Spinal cord (tissue), 9 donors: ENCODE measurements at regions not wholly inside any gene's neighbourhood (a gene's known extent, or its start where the extent isn't known, plus 50 kb on each side); places are given as distances from the start of the nearest gene placed in this dataset.
"Not testable (repeated sequence)": the region's sequence is repeated elsewhere in the genome, so short reads cannot be mapped to it uniquely, and the experiment has no call there.

Experiments
- DNase-seq, 6 donors: peaks; one replicate each; pipeline versions ENCODE4 v3.0.0 to v3.0.0-alpha.2; 2013 to 2015; ENCODE audit warnings: low spot score in 6 of 6, low read depth in 4 of 6
- H3K27ac ChIP-seq: one replicate; pipeline ENCODE4 v1.5.1; 2013; ENCODE audit warnings: low read depth, low read length, control low read depth
- H3K27me3 ChIP-seq: one replicate; pipeline ENCODE4 v1.6.1; 2013; ENCODE audit warnings: low read length; ENCODE audit not compliant: control insufficient read depth, insufficient read depth
- H3K36me3 ChIP-seq: one replicate; pipeline ENCODE4 v1.6.1; 2013; ENCODE audit warnings: low read length; ENCODE audit not compliant: control insufficient read depth, insufficient read depth
- H3K4me1 ChIP-seq: one replicate; pipeline ENCODE4 v1.6.1; 2013; ENCODE audit warnings: low read length; ENCODE audit not compliant: control insufficient read depth, insufficient read depth
- H3K4me3 ChIP-seq: one replicate; pipeline ENCODE4 v1.5.1; 2013; ENCODE audit warnings: low read depth, low read length, control low read depth
- H3K9me3 ChIP-seq: one replicate; pipeline ENCODE4 v1.6.1; 2013; ENCODE audit warnings: low read length; ENCODE audit not compliant: control insufficient read depth, insufficient read depth
- WGBS: methylation state at CpG from one replicate; pipeline ENCODE4 v1.1.5; 2013; ENCODE audit warnings: missing lambda C conversion rate; ENCODE audit not compliant: insufficient coverage; 5-methylcytosine and 5-hydroxymethylcytosine counted together
- donor health status: healthy.

GRCh38 chr10:122780391-122780790, 65.3 kb downstream of the CUZD1 start:
- H3K4me1 ChIP-seq = peaks cover 4% of the 10 kb centered on the region
- H3K27ac ChIP-seq = no peak overlapping the region
- H3K9me3 ChIP-seq = no peaks in the 10 kb centered on the region
- no peaks in the 10 kb centered on the region for H3K36me3 ChIP-seq
- DNase-seq = no peak
- WGBS = 81% methylated on average over 2 of the region's 2 CpGs
- peaks cover 16% of the 10 kb centered on the region for H3K27me3 ChIP-seq
- H3K4me3 ChIP-seq = no peak overlapping the region

- Histone ChIP-seq H3K9me3 (no peaks in the 10 kb centered on the region), H3K4me1 (peaks cover 4% of the 10 kb centered on the region), H3K27ac (no peak overlapping the region), H3K36me3 (no peaks in the 10 kb centered on the region), H3K27me3 (peaks cover 17% of the 10 kb centered on the region), H3K4me3 (no peak overlapping the region)
- DNase-seq = no peak
- WGBS = 80% methylated on average over 12 of the region's 13 CpGs
These were observed 65.7 kb downstream of the CUZD1 start for GRCh38 chr10:122779924-122780323.

DNA sequence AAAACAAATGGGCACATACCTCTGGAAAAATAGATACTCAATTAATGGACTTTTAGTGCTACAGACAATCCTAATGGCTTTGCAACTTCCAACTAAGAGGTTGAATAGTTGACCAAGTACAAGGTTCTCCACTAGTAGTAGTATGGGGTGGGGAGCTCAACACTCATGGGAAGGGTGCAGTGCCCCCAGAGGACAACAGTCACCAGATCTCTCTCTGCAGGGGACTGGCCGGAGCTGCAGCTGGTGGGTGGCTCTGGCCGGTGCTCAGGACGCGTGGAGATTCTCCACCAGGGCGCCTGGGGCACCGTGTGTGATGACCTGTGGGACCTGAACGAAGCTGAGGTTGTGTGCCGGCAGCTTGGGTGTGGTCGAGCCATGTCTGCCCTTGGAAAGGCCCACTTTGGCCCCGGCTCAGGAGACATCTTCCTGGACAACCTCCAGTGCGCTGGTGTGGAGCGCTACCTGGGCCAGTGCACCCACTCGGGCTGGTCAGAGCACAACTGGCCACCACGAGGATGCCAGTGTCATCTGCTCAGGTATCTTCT, 68.1 kb downstream of the CUZD1 start:
- Histone ChIP-seq H3K4me3 (no peak overlapping the region), H3K36me3 (no peaks in the 10 kb centered on the region), H3K4me1 (peaks cover 4% of the 10 kb centered on the region), H3K27me3 (peaks cover 17% of the 10 kb centered on the region), H3K9me3 (no peaks in the 10 kb centered on the region), H3K27ac (no peak overlapping the region)
- DNase-seq = no peak
- 91% methylated on average over 14 of the region's 14 CpGs for WGBS

- DNase-seq = peak; percentile 26 to 96 (median 52)
These were observed 71.4 kb downstream of the CUZD1 start for GRCh38 chr10:122774231-122774630.

DNA sequence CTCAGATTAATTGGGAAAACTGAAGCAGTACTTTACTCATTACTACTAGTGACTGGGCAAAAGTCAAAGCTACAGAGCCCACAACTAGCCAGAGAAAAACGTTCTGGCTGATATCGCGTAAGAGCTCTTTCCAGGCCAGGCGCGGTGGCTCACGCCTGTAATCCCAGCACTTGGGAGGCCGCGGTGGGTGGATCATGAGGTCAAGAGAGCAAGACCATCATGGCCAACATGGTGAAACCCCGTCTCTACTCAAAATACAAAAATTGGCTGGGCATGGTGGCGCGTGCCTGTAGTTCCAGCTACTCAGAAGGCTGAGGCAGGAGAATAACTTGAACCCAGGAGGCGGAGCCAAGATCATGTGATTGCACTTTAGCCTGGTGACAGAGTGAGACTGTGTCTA, 71.8 kb upstream of the C10orf120 start:
- DNase-seq, H3K4me3 ChIP-seq, H3K27me3 ChIP-seq, H3K9me3 ChIP-seq, H3K36me3 ChIP-seq, H3K27ac ChIP-seq, H3K4me1 ChIP-seq: not testable (repeated sequence)
- 97% methylated on average over 11 of the region's 12 CpGs for WGBS

More at GRCh38 chr10:122774231-122774630, 71.4 kb downstream of the CUZD1 start:
- H3K9me3 ChIP-seq = no peaks in the 10 kb centered on the region
- WGBS = 8% methylated on average over 1 of the region's 2 CpGs
- H3K27ac ChIP-seq = no peak overlapping the region
- no peaks in the 10 kb centered on the region for H3K36me3 ChIP-seq
- H3K4me1 ChIP-seq = no peaks in the 10 kb centered on the region
- no peak overlapping the region for H3K4me3 ChIP-seq
- peaks cover 15% of the 10 kb centered on the region for H3K27me3 ChIP-seq

GRCh38 chr10:122768389-122768745, 68.7 kb upstream of the C10orf120 start:
- Histone ChIP-seq H3K4me3 (no peak overlapping the region), H3K27ac (no peak overlapping the region), H3K9me3 (no peaks in the 10 kb centered on the region), H3K36me3 (no peaks in the 10 kb centered on the region), H3K27me3 (peaks cover 6% of the 10 kb centered on the region), H3K4me1 (no peaks in the 10 kb centered on the region)
- no peak for DNase-seq
- WGBS = no CpG with 5 or more reads among the region's 1 CpG

DNA sequence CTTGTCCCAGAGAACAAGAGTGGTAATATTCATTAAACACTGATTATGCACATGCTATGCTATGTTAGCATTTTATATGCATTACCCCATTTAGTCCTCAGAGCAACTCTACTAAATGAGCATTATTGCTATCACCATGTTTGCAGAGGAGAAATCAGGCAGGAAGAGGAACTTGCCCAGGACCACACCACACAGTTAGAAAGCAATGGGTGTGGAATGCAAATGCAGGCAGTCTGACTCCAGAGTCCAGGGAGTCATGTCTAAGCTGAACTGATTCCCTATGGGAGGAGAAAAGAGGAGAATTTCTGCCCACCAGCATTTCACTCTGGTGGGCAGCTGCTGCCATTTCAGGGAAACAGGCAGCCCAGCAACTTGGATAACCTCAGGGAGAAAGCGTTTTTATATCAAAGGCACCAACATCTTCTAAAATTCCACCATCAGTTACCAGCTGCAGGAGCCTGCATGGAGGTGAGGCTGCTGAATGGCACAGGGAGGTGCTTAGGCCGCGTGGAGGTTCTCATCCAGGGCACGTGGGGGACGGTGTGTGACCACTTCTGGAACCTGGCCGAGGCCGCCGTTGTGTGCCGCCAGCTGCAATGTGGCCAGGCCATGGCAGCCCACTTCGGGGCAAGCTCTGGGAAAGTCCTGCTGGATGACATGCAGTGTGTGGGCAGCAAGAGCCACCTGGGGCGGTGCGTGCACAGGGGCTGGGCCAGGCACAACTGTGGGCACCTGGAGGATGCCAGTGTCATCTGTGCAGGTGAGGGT, 68.2 kb upstream of the C10orf120 start:
- Histone ChIP-seq H3K27me3 (peaks cover 6% of the 10 kb centered on the region), H3K36me3 (no peaks in the 10 kb centered on the region), H3K27ac (no peak overlapping the region), H3K4me1 (no peaks in the 10 kb centered on the region), H3K4me3 (no peak overlapping the region), H3K9me3 (peaks cover 1% of the 10 kb centered on the region)
- 89% methylated on average over 11 of the region's 12 CpGs for WGBS
- DNase-seq = no peak

GRCh38 chr10:122765412-122765811, 65.8 kb upstream of the C10orf120 start:
- peaks cover 6% of the 10 kb centered on the region for H3K27me3 ChIP-seq
- no CpG with 5 or more reads among the region's 2 CpGs for WGBS
- no peak overlapping the region for H3K4me3 ChIP-seq
- peaks cover 5% of the 10 kb centered on the region for H3K9me3 ChIP-seq
- H3K4me1 ChIP-seq = no peaks in the 10 kb centered on the region
- H3K36me3 ChIP-seq = no peaks in the 10 kb centered on the region
- no peak for DNase-seq
- H3K27ac ChIP-seq = no peak overlapping the region

- Histone ChIP-seq H3K4me1 (no peaks in the 10 kb centered on the region), H3K4me3 (no peak overlapping the region), H3K9me3 (no peaks in the 10 kb centered on the region), H3K36me3 (no peaks in the 10 kb centered on the region), H3K27me3 (no peaks in the 10 kb centered on the region), H3K27ac (no peak overlapping the region)
- DNase-seq = no peak
- WGBS = 94% methylated on average over 9 of the region's 9 CpGs
These were observed 57.0 kb upstream of the C10orf120 start for GRCh38 chr10:122756656-122757055.
